ENCODE measurements at regions not wholly inside any gene's neighbourhood (a gene's known extent, or its start where the extent isn't known, plus 50 kb on each side); places are given as distances from the start of the nearest gene placed in this dataset.

GRCh38 chr2:64207573-64207972 lies 63.4 kb upstream of the PELI1 start:
- TF ChIP-seq EZH2 (IDR thresholded peaks at IDR 0.05; ENCODE audit: borderline replicate concordance): no peak
- no peak for TF ChIP-seq EZH2phosphoT487 (IDR thresholded peaks at IDR 0.05; ENCODE audit: low read depth, severe bottlenecking, unreplicated experiment)
- TF ChIP-seq CTCF (IDR thresholded peaks at IDR 0.05; ENCODE audit: poor library complexity): no peak
- H3K27ac ChIP-seq: no peak overlapping the region
- no peak overlapping the region for H2AFZ ChIP-seq
- H4K20me1 ChIP-seq (ENCODE audit: insufficient read depth, poor library complexity, severe bottlenecking): no peaks in the 10 kb centered on the region
- DNase-seq (ENCODE audit: low spot score): no peak
- H3K9me2 ChIP-seq (replicated peaks; ENCODE audit: insufficient read depth): no peaks in the 10 kb centered on the region
- H3K4me3 ChIP-seq: no peak overlapping the region
- H3K27me3 ChIP-seq: no peaks in the 10 kb centered on the region
- H3K36me3 ChIP-seq (replicated peaks; ENCODE audit: insufficient read depth, low read depth): no peaks in the 10 kb centered on the region
- no peak overlapping the region for H3K4me2 ChIP-seq
- no peaks in the 10 kb centered on the region for H3K9me3 ChIP-seq (ENCODE audit: low read depth)
- no peaks in the 10 kb centered on the region for H3K79me2 ChIP-seq
- peaks cover 34% of the 10 kb centered on the region for H3K4me1 ChIP-seq (ENCODE audit: insufficient read depth)
- WGBS (ENCODE audit: low lambda C conversion rate, missing lambda C conversion rate): 92% methylated on average over 1 of the region's 1 CpG

GRCh38 chr2:64210816-64211215 lies 66.6 kb upstream of the PELI1 start:
- TF ChIP-seq EZH2 (IDR thresholded peaks at IDR 0.05; ENCODE audit: borderline replicate concordance) (no peak), EZH2phosphoT487 (IDR thresholded peaks at IDR 0.05; ENCODE audit: low read depth, severe bottlenecking, unreplicated experiment) (no peak), CTCF (IDR thresholded peaks at IDR 0.05; ENCODE audit: poor library complexity) (no peak)
- H3K9me2 ChIP-seq (replicated peaks; ENCODE audit: insufficient read depth): no peaks in the 10 kb centered on the region
- DNase-seq (ENCODE audit: low spot score): no peak
- no peaks in the 10 kb centered on the region for H3K36me3 ChIP-seq (replicated peaks; ENCODE audit: insufficient read depth, low read depth)
- H3K4me2 ChIP-seq: no peak overlapping the region
- 97% methylated on average over 3 of the region's 3 CpGs for WGBS (ENCODE audit: low lambda C conversion rate, missing lambda C conversion rate)
- no peaks in the 10 kb centered on the region for H3K9me3 ChIP-seq (ENCODE audit: low read depth)
- no peaks in the 10 kb centered on the region for H4K20me1 ChIP-seq (ENCODE audit: insufficient read depth, poor library complexity, severe bottlenecking)
- H3K4me1 ChIP-seq (ENCODE audit: insufficient read depth): peaks cover 11% of the 10 kb centered on the region
- H3K27me3 ChIP-seq: no peaks in the 10 kb centered on the region
- peak overlapping the region; percentile 5 for H3K27ac ChIP-seq
- no peaks in the 10 kb centered on the region for H3K79me2 ChIP-seq
- no peak overlapping the region for H2AFZ ChIP-seq
- H3K4me3 ChIP-seq: no peak overlapping the region

- Histone ChIP-seq H3K9me2 (replicated peaks; ENCODE audit: insufficient read depth) (no peaks in the 10 kb centered on the region), H3K4me1 (ENCODE audit: insufficient read depth) (peaks cover 11% of the 10 kb centered on the region), H3K79me2 (no peaks in the 10 kb centered on the region), H3K4me2 (no peak overlapping the region), H2AFZ (no peak overlapping the region), H3K27ac (peak overlapping the region; percentile 23), H3K9me3 (ENCODE audit: low read depth) (no peaks in the 10 kb centered on the region), H3K27me3 (no peaks in the 10 kb centered on the region), H3K36me3 (replicated peaks; ENCODE audit: insufficient read depth, low read depth) (no peaks in the 10 kb centered on the region), H4K20me1 (ENCODE audit: insufficient read depth, poor library complexity, severe bottlenecking) (no peaks in the 10 kb centered on the region), H3K4me3 (no peak overlapping the region)
- 98% methylated on average over 6 of the region's 6 CpGs for WGBS (ENCODE audit: low lambda C conversion rate, missing lambda C conversion rate)
- no peak for DNase-seq (ENCODE audit: low spot score)
- TF ChIP-seq EZH2phosphoT487 (IDR thresholded peaks at IDR 0.05; ENCODE audit: low read depth, severe bottlenecking, unreplicated experiment): no peak
- no peak for TF ChIP-seq CTCF (IDR thresholded peaks at IDR 0.05; ENCODE audit: poor library complexity)
- TF ChIP-seq EZH2 (IDR thresholded peaks at IDR 0.05; ENCODE audit: borderline replicate concordance): no peak
Measured at GRCh38 chr2:64211276-64211921, 67.2 kb upstream of the PELI1 start.
